H1 (cell line): ENCODE measurements at regions not wholly inside any gene's neighbourhood (a gene's known extent, or its start where the extent isn't known, plus 50 kb on each side); places are given as distances from the start of the nearest gene placed in this dataset.

Source experiments
- CTCF ChIA-PET: fragments of 300-600 bp; sonication (Branson Sonifier 250); formaldehyde crosslinking; loops from one replicate; lab custom pipeline; 2021; ENCODE audit not compliant: partially characterized antibody; lab: Charles Lee
- POLR2A ChIA-PET: fragments of 300-600 bp; sonication (Branson Sonifier 250); formaldehyde crosslinking; loops from one replicate; lab custom pipeline; 2021; ENCODE audit warnings: inconsistent platforms; ENCODE audit not compliant: partially characterized antibody; lab: Charles Lee
- DNase-seq, 2 experiments: peaks; one replicate each; pipeline versions ENCODE4 v3.0.0 to v3.0.0-alpha.2; 2010 to 2022; ENCODE audit warnings: low spot score in 2 of 2, low read depth in 1 of 2, mixed read lengths in 1 of 2
- FAIRE-seq: peaks from 2 replicates; lab custom pipeline; 2011; peaks lifted over from hg19 to GRCh38; lab: Jason Lieb, UNC
- H2AFZ ChIP-seq: 2 replicates; pipeline ENCODE4 v1.8.1; 2012; ENCODE audit warnings: low read length, inconsistent platforms
- H2AK5ac ChIP-seq: 2 replicates; pipeline ENCODE4 v1.6.1; 2013; ENCODE audit warnings: low read depth, low read length
- H2BK120ac ChIP-seq: replicated peaks from 2 replicates; pipeline ENCODE3; 2013; ENCODE audit warnings: low read depth, low read length, inconsistent platforms
- H2BK12ac ChIP-seq: 2 replicates; pipeline ENCODE4 v1.6.1; 2013; ENCODE audit warnings: low read depth, low read length
- H2BK15ac ChIP-seq: 2 replicates; pipeline ENCODE4 v1.6.1; 2013; ENCODE audit warnings: low read length
- H2BK20ac ChIP-seq: 2 replicates; pipeline ENCODE4 v1.6.1; 2013; ENCODE audit warnings: low read length
- H2BK5ac ChIP-seq: 2 replicates; pipeline ENCODE4 v1.6.1; 2013; ENCODE audit warnings: low read depth, low read length
- H3K14ac ChIP-seq: 2 replicates; pipeline ENCODE4 v1.6.1; 2013; ENCODE audit warnings: inconsistent platforms; ENCODE audit not compliant: insufficient read length
- H3K18ac ChIP-seq: 2 replicates; pipeline ENCODE4 v1.6.1; 2013; ENCODE audit warnings: low read length; ENCODE audit errors: extremely low read depth
- H3K23ac ChIP-seq: 2 replicates; pipeline ENCODE4 v1.6.1; 2013; ENCODE audit warnings: inconsistent platforms; ENCODE audit not compliant: insufficient read length
- H3K23me2 ChIP-seq: 2 replicates; pipeline ENCODE4 v1.6.1; 2013; ENCODE audit warnings: low read depth, low read length
- H3K27ac ChIP-seq: 2 replicates; pipeline ENCODE4 v1.6.1; 2011; ENCODE audit warnings: low read depth, low read length, inconsistent platforms
- H3K27me3 ChIP-seq, 4 experiments: replicated peaks in 1 of 4; 1 replicate in 1 of 4; 2 replicates in 3 of 4; pipeline versions ENCODE4 v1.6.1 to v1.8.1; 2011 to 2013; ENCODE audit warnings: low read length in 3 of 4, mild to moderate bottlenecking in 3 of 4, inconsistent platforms in 2 of 4, mixed read lengths in 2 of 4, moderate library complexity in 1 of 4; ENCODE audit not compliant: control insufficient read depth in 3 of 4, insufficient read depth in 3 of 4; ENCODE audit errors: extremely low read depth in 1 of 4
- H3K36me3 ChIP-seq, 4 experiments: 2 replicates each; pipeline versions ENCODE4 v1.6.1 to v1.8.1; 2011 to 2013; ENCODE audit warnings: mild to moderate bottlenecking in 4 of 4, low read length in 3 of 4, moderate library complexity in 2 of 4, control low read depth in 1 of 4, inconsistent platforms in 1 of 4; ENCODE audit not compliant: insufficient read depth in 4 of 4, control insufficient read depth in 2 of 4
- H3K4ac ChIP-seq: replicated peaks from 2 replicates; pipeline ENCODE3; 2013; ENCODE audit warnings: low read length, low read depth, mixed read lengths, inconsistent platforms; ENCODE audit not compliant: insufficient read length
- H3K4me1 ChIP-seq, 4 experiments: replicated peaks in 1 of 4; 1 replicate in 1 of 4; 2 replicates in 3 of 4; pipeline versions ENCODE4 v1.6.1 to v1.8.1; 2011 to 2013; ENCODE audit warnings: low read length in 3 of 4, inconsistent platforms in 2 of 4, mixed read lengths in 1 of 4; ENCODE audit not compliant: insufficient read depth in 4 of 4, control insufficient read depth in 3 of 4
- H3K4me2 ChIP-seq, 2 experiments: 2 replicates each; pipeline versions ENCODE4 v1.6.1 to v1.8.1; 2011 to 2013; ENCODE audit warnings: low read depth in 2 of 2, low read length in 2 of 2, control low read depth in 1 of 2, inconsistent platforms in 1 of 2, mild to moderate bottlenecking in 1 of 2; ENCODE audit not compliant: insufficient read depth in 1 of 2
- H3K4me3 ChIP-seq, 4 experiments: fragments of 200-600, 300-600 bp in 1 of 4; sonication (generic), shearing (Covaris generic), sonication (Bioruptor Twin) in 1 of 4; 2 replicates each; pipeline versions ENCODE4 v1.5.1 to v1.8.1; 2011 to 2016; ENCODE audit warnings: low read length in 4 of 4, low read depth in 3 of 4, control low read depth in 2 of 4, inconsistent platforms in 2 of 4, mild to moderate bottlenecking in 2 of 4, mixed read lengths in 1 of 4, moderate library complexity in 1 of 4; ENCODE audit not compliant: insufficient read depth in 2 of 4; ENCODE audit errors: extremely low read depth in 1 of 4
- H3K56ac ChIP-seq: replicated peaks from 2 replicates; pipeline ENCODE3; 2013; ENCODE audit warnings: low read depth, mild to moderate bottlenecking, mixed read lengths, low read length, inconsistent platforms; ENCODE audit not compliant: insufficient read length
- H3K79me1 ChIP-seq: 2 replicates; pipeline ENCODE4 v1.6.1; 2013; ENCODE audit warnings: low read depth, low read length, control low read depth
- H3K79me2 ChIP-seq, 2 experiments: 2 replicates each; pipeline versions ENCODE4 v1.6.1 to v1.8.1; 2012 to 2013; ENCODE audit warnings: low read length in 2 of 2, mild to moderate bottlenecking in 2 of 2, inconsistent platforms in 1 of 2; ENCODE audit not compliant: insufficient read depth in 2 of 2, control insufficient read depth in 1 of 2
- H3K9ac ChIP-seq, 4 experiments: replicated peaks in 1 of 4; 1 replicate in 1 of 4; 2 replicates in 3 of 4; pipeline versions ENCODE4 v1.6.1 to v1.8.1; 2011 to 2013; ENCODE audit warnings: low read depth in 3 of 4, low read length in 3 of 4, control low read depth in 2 of 4, mild to moderate bottlenecking in 2 of 4, moderate library complexity in 2 of 4, inconsistent platforms in 1 of 4; ENCODE audit errors: extremely low read depth in 1 of 4
- H3K9me3 ChIP-seq, 2 experiments: 2 replicates each; pipeline versions ENCODE4 v1.6.1 to v1.8.1; 2012 to 2013; ENCODE audit warnings: mild to moderate bottlenecking in 2 of 2, moderate library complexity in 2 of 2, control low read depth in 1 of 2, inconsistent platforms in 1 of 2, low read depth in 1 of 2, low read length in 1 of 2, mixed read lengths in 1 of 2; ENCODE audit not compliant: insufficient read depth in 2 of 2
- H4K20me1 ChIP-seq, 2 experiments: replicated peaks in 1 of 2; 2 replicates each; pipeline versions ENCODE3 to v1.8.1; 2011 to 2013; ENCODE audit warnings: inconsistent platforms in 2 of 2, low read length in 2 of 2, mild to moderate bottlenecking in 1 of 2; ENCODE audit not compliant: insufficient read depth in 2 of 2, control insufficient read depth in 1 of 2
- H4K5ac ChIP-seq: 2 replicates; pipeline ENCODE4 v1.6.1; 2013; ENCODE audit warnings: low read length, low read depth, mixed read lengths, inconsistent platforms; ENCODE audit not compliant: insufficient read length
- H4K8ac ChIP-seq: 2 replicates; pipeline ENCODE4 v1.8.0; 2013; ENCODE audit warnings: mild to moderate bottlenecking, moderate library complexity, low read length, inconsistent platforms; ENCODE audit not compliant: insufficient read depth; ENCODE audit errors: extremely low read depth
- H4K91ac ChIP-seq: replicated peaks from 2 replicates; pipeline ENCODE3; 2013; ENCODE audit warnings: low read length, mixed read lengths, inconsistent platforms; ENCODE audit not compliant: insufficient read length
- MAFK ChIP-seq: IDR thresholded peaks from 2 replicates; pipeline ENCODE4 v1.6.1; 2012; ENCODE audit warnings: low read depth, mild to moderate bottlenecking, improper control_type of control experiment, low read length
- RAD21 ChIP-seq, 2 experiments: IDR thresholded peaks in 1 of 2; conservative IDR thresholded peaks in 1 of 2; 2 replicates each; pipeline ENCODE4 v1.6.1; 2011; ENCODE audit warnings: low read depth in 2 of 2, low read length in 2 of 2, improper control_type of control experiment in 1 of 2, inconsistent platforms in 1 of 2, mild to moderate bottlenecking in 1 of 2, moderate library complexity in 1 of 2
- RNF2 ChIP-seq: fragments of 200-900, 300-1000 bp; sonication (generic); IDR thresholded peaks from 2 replicates; pipeline ENCODE4 v1.7.1; 2016; ENCODE audit warnings: borderline replicate concordance, low read depth, mild to moderate bottlenecking, antibody characterized with exemption, low read length; ENCODE audit not compliant: poor library complexity, severe bottlenecking; ENCODE audit errors: missing control alignments
- RXRA ChIP-seq: IDR thresholded peaks from 2 replicates; pipeline ENCODE4 v1.6.1; 2011; ENCODE audit warnings: low read depth, mild to moderate bottlenecking, low read length, moderate library complexity; ENCODE audit not compliant: insufficient read depth
- SRF ChIP-seq: IDR thresholded peaks from 2 replicates; pipeline ENCODE4 v1.6.1; 2011; ENCODE audit warnings: mild to moderate bottlenecking, low read depth, low read length, moderate library complexity
- TEAD4 ChIP-seq: IDR thresholded peaks from 2 replicates; pipeline ENCODE4 v1.6.1; 2012; ENCODE audit warnings: low read depth, low read length, inconsistent platforms, mixed read lengths
- WGBS, 2 experiments: shearing (Covaris generic) in 1 of 2; methylation state at CpG; one replicate each; pipeline versions ENCODE4 v1.1.6 to v1.1.7; 2013 to 2015; ENCODE audit warnings: low lambda C conversion rate in 2 of 2, mixed read lengths in 2 of 2, inconsistent platforms in 1 of 2, low coverage in 1 of 2, missing lambda C conversion rate in 1 of 2; ENCODE audit not compliant: insufficient replicate concordance in 2 of 2, insufficient coverage in 1 of 2, insufficient read length in 1 of 2; ENCODE audit errors: extremely low coverage in 1 of 2, missing lambda C conversion rate in 1 of 2; 5-methylcytosine and 5-hydroxymethylcytosine counted together
- TF ChIP-seq, protein P1 (sequence below), 3 experiments: IDR thresholded peaks; 1 replicate in 2 of 3; 2 replicates in 1 of 3; pipeline versions ENCODE4 v1.5.1 to v1.6.1; 2011; ENCODE audit warnings: low read length in 3 of 3, mild to moderate bottlenecking in 3 of 3, inconsistent platforms in 2 of 3, low read depth in 1 of 3, moderate library complexity in 1 of 3; ENCODE audit not compliant: insufficient read depth in 1 of 3; ENCODE audit errors: control extremely low read depth in 1 of 3

DNA sequence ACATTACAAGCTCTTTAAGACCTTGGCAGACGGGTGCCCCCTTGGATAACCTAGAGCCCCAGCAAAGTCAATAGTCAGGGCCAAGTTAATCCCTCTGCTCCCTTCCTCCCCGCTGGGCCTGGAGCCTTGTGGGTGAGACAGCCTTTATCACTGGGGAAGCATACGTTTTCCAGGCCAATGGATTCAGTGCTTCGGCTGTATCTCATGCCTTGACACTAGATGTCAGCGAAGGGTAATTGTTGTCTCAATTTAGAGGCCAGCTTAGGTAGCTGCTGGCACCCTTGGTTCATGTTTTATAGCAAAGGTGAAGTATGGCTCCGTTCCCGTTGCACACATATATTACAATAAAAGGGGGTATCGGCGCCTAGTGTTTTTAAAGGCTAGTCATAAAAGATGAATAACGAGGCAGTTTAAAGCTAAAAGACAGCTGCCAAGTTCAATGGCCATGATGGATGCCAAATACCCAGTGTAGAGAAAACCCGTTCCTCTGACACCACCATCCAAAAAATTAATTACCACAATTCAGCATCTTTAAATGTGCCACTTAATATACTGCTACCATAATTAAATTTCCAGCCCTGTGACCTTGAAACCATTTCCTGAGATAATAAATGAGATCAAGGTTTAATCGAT is 52.3 kb upstream of the BNIP2 start:
- no peak overlapping the region for H3K18ac ChIP-seq
- no peak overlapping the region for H2BK20ac ChIP-seq
- H3K36me3 ChIP-seq, result no peaks in the 10 kb centered on the region
- H2BK120ac ChIP-seq, result no peak overlapping the region
- H2BK5ac ChIP-seq, result no peak overlapping the region
- no peaks in the 10 kb centered on the region for H3K79me1 ChIP-seq
- CTCF ChIA-PET, result interaction anchor here (0.8 to 7.1 kb wide), 33 partner anchors 10 to 589 kb away, joined by 3 to 54 read pairs (median 3); no protein-coding TSS in a partner anchor
- H3K79me2 ChIP-seq, result no peaks in the 10 kb centered on the region
- no peak overlapping the region for H4K5ac ChIP-seq
- peak; percentile 93 for FAIRE-seq
- no peak overlapping the region for H4K91ac ChIP-seq
- H3K9me3 ChIP-seq, result 0 out of 4 replicates have a peak, but pooled peaks cover 2 to 3% of the 10 kb centered on the region in 2 experiments
- DNase-seq, result no peak
- H2AK5ac ChIP-seq, result no peak overlapping the region
- no peak overlapping the region for H3K9ac ChIP-seq
- no peak overlapping the region for H3K27ac ChIP-seq
- H2AFZ ChIP-seq, result no peak overlapping the region
- no peaks in the 10 kb centered on the region for H3K23me2 ChIP-seq
- no peak overlapping the region for H3K4me3 ChIP-seq
- H3K4ac ChIP-seq, result no peak overlapping the region
- no peak overlapping the region for H2BK15ac ChIP-seq
- H3K4me1 ChIP-seq, result no peaks in the 10 kb centered on the region
- H4K8ac ChIP-seq, result no peak overlapping the region
- no peak overlapping the region for H3K23ac ChIP-seq
- no peaks in the 10 kb centered on the region for H4K20me1 ChIP-seq
- no peak overlapping the region for H3K56ac ChIP-seq
- WGBS, 2 experiments, result 61% methylated on average over 12 of the region's 12 CpGs; no CpG with 5 or more reads in 1 of the 2 experiments
- H3K4me2 ChIP-seq, result no peak overlapping the region
- H2BK12ac ChIP-seq, result no peak overlapping the region
- no peaks in the 10 kb centered on the region for H3K27me3 ChIP-seq
- TF ChIP-seq TEAD4 (no peak), RAD21 (IDR thresholded peaks at IDR 0.05 in 1 of 2, conservative IDR thresholded peaks at IDR 0.05 in 1 of 2; ENCODE audit: low read depth in 2 of 2, low read length in 2 of 2) (peak; percentile 77 to 83), MAFK (no peak), RXRA (no peak), SRF (no peak), RNF2 (no peak)
- TF ChIP-seq, protein P1, sequence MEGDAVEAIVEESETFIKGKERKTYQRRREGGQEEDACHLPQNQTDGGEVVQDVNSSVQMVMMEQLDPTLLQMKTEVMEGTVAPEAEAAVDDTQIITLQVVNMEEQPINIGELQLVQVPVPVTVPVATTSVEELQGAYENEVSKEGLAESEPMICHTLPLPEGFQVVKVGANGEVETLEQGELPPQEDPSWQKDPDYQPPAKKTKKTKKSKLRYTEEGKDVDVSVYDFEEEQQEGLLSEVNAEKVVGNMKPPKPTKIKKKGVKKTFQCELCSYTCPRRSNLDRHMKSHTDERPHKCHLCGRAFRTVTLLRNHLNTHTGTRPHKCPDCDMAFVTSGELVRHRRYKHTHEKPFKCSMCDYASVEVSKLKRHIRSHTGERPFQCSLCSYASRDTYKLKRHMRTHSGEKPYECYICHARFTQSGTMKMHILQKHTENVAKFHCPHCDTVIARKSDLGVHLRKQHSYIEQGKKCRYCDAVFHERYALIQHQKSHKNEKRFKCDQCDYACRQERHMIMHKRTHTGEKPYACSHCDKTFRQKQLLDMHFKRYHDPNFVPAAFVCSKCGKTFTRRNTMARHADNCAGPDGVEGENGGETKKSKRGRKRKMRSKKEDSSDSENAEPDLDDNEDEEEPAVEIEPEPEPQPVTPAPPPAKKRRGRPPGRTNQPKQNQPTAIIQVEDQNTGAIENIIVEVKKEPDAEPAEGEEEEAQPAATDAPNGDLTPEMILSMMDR (IDR thresholded peaks at IDR 0.05; ENCODE audit: control extremely low read depth in 1 of 3, insufficient read depth in 1 of 3, low read depth in 1 of 3, low read length in 3 of 3), result peak in 2 of 3 experiments; percentile 62 to 73; a peak in 3 of 4 replicates
- H3K14ac ChIP-seq, result no peak overlapping the region
- POLR2A ChIA-PET, result no interaction called here
